WTC11 (cell line): ENCODE measurements at regions not wholly inside any gene's neighbourhood (a gene's known extent, or its start where the extent isn't known, plus 50 kb on each side); places are given as distances from the start of the nearest gene placed in this dataset.

ENCODE experiments used
- ATF6 ChIP-seq: sonication (generic); formaldehyde crosslinking; IDR thresholded peaks from 2 replicates; pipeline ENCODE4 v1.8.1; 2023; ENCODE audit warnings: mild to moderate bottlenecking, missing genetic modification reagents
- ESRRA ChIP-seq: sonication (generic); formaldehyde crosslinking; IDR thresholded peaks from 2 replicates; pipeline ENCODE4 v1.8.1; 2022; ENCODE audit warnings: mild to moderate bottlenecking, missing genetic modification reagents, borderline replicate concordance
- FOXJ3 ChIP-seq: sonication (generic); formaldehyde crosslinking; IDR thresholded peaks from 2 replicates; pipeline ENCODE4 v1.9.0; 2021; ENCODE audit warnings: missing genetic modification reagents, mild to moderate bottlenecking, borderline replicate concordance
- FOXP1 ChIP-seq: sonication (generic); formaldehyde crosslinking; IDR thresholded peaks from 2 replicates; pipeline ENCODE4 v1.8.0; 2022; ENCODE audit warnings: missing genetic modification reagents, mild to moderate bottlenecking, moderate library complexity, borderline replicate concordance
- MAX ChIP-seq: sonication (generic); formaldehyde crosslinking; IDR thresholded peaks from 2 replicates; pipeline ENCODE4 v1.8.0; 2022; ENCODE audit warnings: mild to moderate bottlenecking, missing genetic modification reagents
- NR1H2 ChIP-seq: sonication (generic); formaldehyde crosslinking; IDR thresholded peaks from 2 replicates; pipeline ENCODE4 v1.9.0; 2021; ENCODE audit warnings: mild to moderate bottlenecking, moderate library complexity, missing genetic modification reagents
- SMAD3 ChIP-seq: sonication (generic); formaldehyde crosslinking; IDR thresholded peaks from 2 replicates; pipeline ENCODE4 v1.8.0; 2022; ENCODE audit warnings: missing genetic modification reagents, mild to moderate bottlenecking, borderline replicate concordance
- ZNF232 ChIP-seq: sonication (generic); formaldehyde crosslinking; IDR thresholded peaks from 2 replicates; pipeline ENCODE4 v1.8.0; 2022; ENCODE audit warnings: mild to moderate bottlenecking, missing genetic modification reagents
- ZNF317 ChIP-seq: sonication (generic); formaldehyde crosslinking; IDR thresholded peaks from 2 replicates; pipeline ENCODE4 v1.8.1; 2023; ENCODE audit warnings: low read depth, mild to moderate bottlenecking, moderate library complexity, missing genetic modification reagents, borderline replicate concordance
- TF ChIP-seq, protein P1 (sequence below): fragments of 200-600 bp; IDR thresholded peaks from 2 replicates; pipeline ENCODE4 v1.8.0; 2022; ENCODE audit warnings: antibody characterized with exemption
- TF ChIP-seq, protein P2 (sequence below): sonication (generic); formaldehyde crosslinking; IDR thresholded peaks from 2 replicates; pipeline ENCODE4 v1.8.0; 2023; ENCODE audit warnings: missing genetic modification reagents
- TF ChIP-seq, protein P3 (sequence below): sonication (generic); formaldehyde crosslinking; IDR thresholded peaks from 2 replicates; pipeline ENCODE4 v1.8.1; 2022; ENCODE audit warnings: low read depth, mild to moderate bottlenecking, moderate library complexity, missing genetic modification reagents, borderline replicate concordance

DNA sequence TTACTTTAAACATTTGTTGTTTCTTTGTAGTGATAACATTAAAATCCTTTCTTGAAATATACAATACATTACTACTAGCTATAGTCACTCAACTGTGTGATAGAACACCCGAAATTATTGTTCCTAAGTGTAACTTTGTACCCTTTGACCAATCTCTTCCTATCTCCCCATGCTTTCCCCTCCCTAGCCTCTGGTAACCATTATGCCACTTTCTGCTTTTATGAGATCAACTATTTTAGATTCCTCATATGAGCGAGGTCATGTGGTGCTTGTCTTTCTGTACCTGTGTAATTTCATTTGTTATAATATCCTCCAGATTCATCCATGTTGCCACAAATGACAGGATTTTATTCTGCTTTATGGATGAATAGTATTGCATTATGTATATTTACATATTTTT is 629.0 kb downstream of the USP25 start:
- TF ChIP-seq, protein P1, sequence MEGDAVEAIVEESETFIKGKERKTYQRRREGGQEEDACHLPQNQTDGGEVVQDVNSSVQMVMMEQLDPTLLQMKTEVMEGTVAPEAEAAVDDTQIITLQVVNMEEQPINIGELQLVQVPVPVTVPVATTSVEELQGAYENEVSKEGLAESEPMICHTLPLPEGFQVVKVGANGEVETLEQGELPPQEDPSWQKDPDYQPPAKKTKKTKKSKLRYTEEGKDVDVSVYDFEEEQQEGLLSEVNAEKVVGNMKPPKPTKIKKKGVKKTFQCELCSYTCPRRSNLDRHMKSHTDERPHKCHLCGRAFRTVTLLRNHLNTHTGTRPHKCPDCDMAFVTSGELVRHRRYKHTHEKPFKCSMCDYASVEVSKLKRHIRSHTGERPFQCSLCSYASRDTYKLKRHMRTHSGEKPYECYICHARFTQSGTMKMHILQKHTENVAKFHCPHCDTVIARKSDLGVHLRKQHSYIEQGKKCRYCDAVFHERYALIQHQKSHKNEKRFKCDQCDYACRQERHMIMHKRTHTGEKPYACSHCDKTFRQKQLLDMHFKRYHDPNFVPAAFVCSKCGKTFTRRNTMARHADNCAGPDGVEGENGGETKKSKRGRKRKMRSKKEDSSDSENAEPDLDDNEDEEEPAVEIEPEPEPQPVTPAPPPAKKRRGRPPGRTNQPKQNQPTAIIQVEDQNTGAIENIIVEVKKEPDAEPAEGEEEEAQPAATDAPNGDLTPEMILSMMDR, result no peak
- TF ChIP-seq ESRRA, result no peak
- TF ChIP-seq ZNF317 (CRISPR knock-in tag), result no peak
- no peak for TF ChIP-seq ATF6 (CRISPR knock-in tag)
- TF ChIP-seq FOXP1 (CRISPR knock-in tag), result no peak
- TF ChIP-seq, protein P2, sequence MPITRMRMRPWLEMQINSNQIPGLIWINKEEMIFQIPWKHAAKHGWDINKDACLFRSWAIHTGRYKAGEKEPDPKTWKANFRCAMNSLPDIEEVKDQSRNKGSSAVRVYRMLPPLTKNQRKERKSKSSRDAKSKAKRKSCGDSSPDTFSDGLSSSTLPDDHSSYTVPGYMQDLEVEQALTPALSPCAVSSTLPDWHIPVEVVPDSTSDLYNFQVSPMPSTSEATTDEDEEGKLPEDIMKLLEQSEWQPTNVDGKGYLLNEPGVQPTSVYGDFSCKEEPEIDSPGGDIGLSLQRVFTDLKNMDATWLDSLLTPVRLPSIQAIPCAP (CRISPR knock-in tag), result no peak
- no peak for TF ChIP-seq ZNF232
- TF ChIP-seq SMAD3 (CRISPR knock-in tag), result no peak
- TF ChIP-seq, protein P3, sequence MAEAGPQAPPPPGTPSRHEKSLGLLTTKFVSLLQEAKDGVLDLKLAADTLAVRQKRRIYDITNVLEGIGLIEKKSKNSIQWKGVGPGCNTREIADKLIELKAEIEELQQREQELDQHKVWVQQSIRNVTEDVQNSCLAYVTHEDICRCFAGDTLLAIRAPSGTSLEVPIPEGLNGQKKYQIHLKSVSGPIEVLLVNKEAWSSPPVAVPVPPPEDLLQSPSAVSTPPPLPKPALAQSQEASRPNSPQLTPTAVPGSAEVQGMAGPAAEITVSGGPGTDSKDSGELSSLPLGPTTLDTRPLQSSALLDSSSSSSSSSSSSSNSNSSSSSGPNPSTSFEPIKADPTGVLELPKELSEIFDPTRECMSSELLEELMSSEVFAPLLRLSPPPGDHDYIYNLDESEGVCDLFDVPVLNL (CRISPR knock-in tag), result no peak
- TF ChIP-seq MAX, result no peak
- no peak for TF ChIP-seq NR1H2 (CRISPR knock-in tag)
- no peak for TF ChIP-seq FOXJ3
